Peyer's patch (tissue), 4 donors: ENCODE measurements at regions not wholly inside any gene's neighbourhood (a gene's known extent, or its start where the extent isn't known, plus 50 kb on each side); places are given as distances from the start of the nearest gene placed in this dataset.

Source experiments
- DNase-seq, 3 donors: peaks; one replicate each; pipeline ENCODE4 v3.0.0-alpha.2; 2017 to 2019
- H3K27ac ChIP-seq, 4 donors: fragments of 200-600 bp; sonication (generic); one replicate each; pipeline ENCODE4 v1.5.1; 2016 to 2019
- H3K27me3 ChIP-seq, 2 donors: fragments of 200-600 bp; sonication (generic); one replicate each; pipeline ENCODE4 v1.5.1; 2019
- H3K36me3 ChIP-seq, 3 donors: fragments of 200-600 bp; sonication (generic); one replicate each; pipeline ENCODE4 v1.5.1; 2016 to 2019
- H3K4me1 ChIP-seq, 4 donors: fragments of 200-600 bp; sonication (generic); one replicate each; pipeline ENCODE4 v1.5.1; 2016 to 2019
- H3K4me3 ChIP-seq, 4 donors: fragments of 200-600 bp; sonication (generic); 1 replicate in 3 of 4; 2 replicates in 1 of 4; pipeline ENCODE4 v1.5.1; 2016 to 2019; ENCODE audit warnings: mild to moderate bottlenecking in 1 of 4
- H3K9me3 ChIP-seq, 4 donors: fragments of 200-600 bp; sonication (generic); one replicate each; pipeline ENCODE4 v1.5.1; 2016 to 2019; ENCODE audit warnings: mild to moderate bottlenecking in 1 of 4
- POLR2A ChIP-seq, 2 donors: fragments of 450-650 bp; IDR thresholded peaks; one replicate each; pipeline ENCODE4 v1.5.1; 2017; ENCODE audit warnings: antibody characterized with exemption in 2 of 2, mild to moderate bottlenecking in 2 of 2, moderate library complexity in 2 of 2
- TF ChIP-seq, protein P1 (sequence below), 6 experiments: fragments of 450-650 bp in 4 of 6; fragments of 200-600 bp in 2 of 6; sonication (generic) in 1 of 6; IDR thresholded peaks; one replicate each; pipeline ENCODE4 v1.5.1; 2017 to 2019; ENCODE audit warnings: antibody characterized with exemption in 6 of 6, mild to moderate bottlenecking in 3 of 6, moderate library complexity in 1 of 6

DNA sequence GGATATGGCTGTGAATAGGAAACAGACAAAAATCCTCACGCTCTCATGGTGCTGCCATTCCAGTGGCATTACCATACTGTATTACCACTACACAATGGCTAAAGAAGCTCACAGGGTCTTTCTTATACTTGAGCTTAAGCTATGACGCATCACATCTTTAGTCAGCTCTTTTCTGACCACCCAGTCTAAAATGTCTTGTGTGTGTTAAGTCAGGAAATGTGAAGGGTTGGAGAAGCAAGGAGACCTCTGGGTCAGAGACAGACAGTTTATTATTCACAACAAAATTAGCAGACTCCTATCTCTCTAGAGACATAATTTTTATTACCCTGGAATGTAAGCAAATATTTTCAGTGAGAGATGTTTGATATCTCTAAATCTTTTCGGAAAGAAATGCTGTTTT is 1583.2 kb upstream of the WWC1 start:
- no peaks in the 10 kb centered on the region for H3K4me1 ChIP-seq
- TF ChIP-seq, protein P1, sequence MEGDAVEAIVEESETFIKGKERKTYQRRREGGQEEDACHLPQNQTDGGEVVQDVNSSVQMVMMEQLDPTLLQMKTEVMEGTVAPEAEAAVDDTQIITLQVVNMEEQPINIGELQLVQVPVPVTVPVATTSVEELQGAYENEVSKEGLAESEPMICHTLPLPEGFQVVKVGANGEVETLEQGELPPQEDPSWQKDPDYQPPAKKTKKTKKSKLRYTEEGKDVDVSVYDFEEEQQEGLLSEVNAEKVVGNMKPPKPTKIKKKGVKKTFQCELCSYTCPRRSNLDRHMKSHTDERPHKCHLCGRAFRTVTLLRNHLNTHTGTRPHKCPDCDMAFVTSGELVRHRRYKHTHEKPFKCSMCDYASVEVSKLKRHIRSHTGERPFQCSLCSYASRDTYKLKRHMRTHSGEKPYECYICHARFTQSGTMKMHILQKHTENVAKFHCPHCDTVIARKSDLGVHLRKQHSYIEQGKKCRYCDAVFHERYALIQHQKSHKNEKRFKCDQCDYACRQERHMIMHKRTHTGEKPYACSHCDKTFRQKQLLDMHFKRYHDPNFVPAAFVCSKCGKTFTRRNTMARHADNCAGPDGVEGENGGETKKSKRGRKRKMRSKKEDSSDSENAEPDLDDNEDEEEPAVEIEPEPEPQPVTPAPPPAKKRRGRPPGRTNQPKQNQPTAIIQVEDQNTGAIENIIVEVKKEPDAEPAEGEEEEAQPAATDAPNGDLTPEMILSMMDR (IDR thresholded peaks at IDR 0.05) = no peak
- TF ChIP-seq POLR2A (IDR thresholded peaks at IDR 0.05) = no peak
- H3K36me3 ChIP-seq = no peaks in the 10 kb centered on the region
- H3K9me3 ChIP-seq = no peaks in the 10 kb centered on the region
- H3K4me3 ChIP-seq = no peak overlapping the region
- H3K27me3 ChIP-seq = no peaks in the 10 kb centered on the region
- H3K27ac ChIP-seq = no peak overlapping the region
- no peak for DNase-seq

DNA sequence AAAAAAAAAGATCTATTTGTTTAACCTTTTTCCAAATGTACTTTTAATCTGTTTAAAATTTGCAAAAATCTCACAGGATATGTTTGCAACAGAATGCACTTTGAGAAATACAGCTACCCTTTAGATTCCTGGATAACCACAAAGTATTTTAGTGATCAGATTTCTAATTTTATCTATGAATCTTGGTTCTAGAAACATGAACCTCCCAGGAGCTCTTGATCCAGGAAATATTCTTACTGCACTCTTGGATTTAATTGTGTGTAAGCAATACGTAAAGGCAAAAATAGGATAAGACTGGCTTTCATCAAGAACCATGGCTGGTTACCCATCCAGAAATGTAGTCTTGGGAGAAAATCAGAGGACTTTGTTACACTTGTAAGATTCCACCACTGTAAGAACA is 1581.8 kb upstream of the WWC1 start:
- Histone ChIP-seq H3K4me3 (no peak overlapping the region), H3K9me3 (no peaks in the 10 kb centered on the region), H3K4me1 (no peaks in the 10 kb centered on the region), H3K36me3 (no peaks in the 10 kb centered on the region), H3K27ac (no peak overlapping the region), H3K27me3 (no peaks in the 10 kb centered on the region)
- no peak for DNase-seq
- TF ChIP-seq, protein P1 (IDR thresholded peaks at IDR 0.05) = no peak
- TF ChIP-seq POLR2A (IDR thresholded peaks at IDR 0.05) = no peak

DNA sequence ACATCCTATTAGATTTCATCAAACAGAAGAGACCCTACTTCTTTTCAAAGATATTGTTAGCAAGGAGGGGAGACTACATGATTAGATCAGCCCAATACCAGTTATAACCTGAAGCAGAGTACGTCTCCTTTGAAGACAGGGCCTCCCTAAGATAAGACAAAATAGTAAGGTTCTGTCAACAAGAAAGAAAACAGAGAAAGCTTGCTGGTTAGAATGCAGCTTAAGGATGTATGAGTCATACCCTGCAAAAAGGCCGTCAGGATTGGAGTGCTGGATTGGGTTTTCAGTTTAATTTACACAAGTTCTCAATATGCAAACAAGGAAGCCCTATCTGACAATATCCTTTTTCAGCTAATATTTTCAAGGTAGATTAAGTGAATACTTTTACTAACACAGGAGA is 1581.2 kb upstream of the WWC1 start:
- no peaks in the 10 kb centered on the region for H3K36me3 ChIP-seq
- DNase-seq = no peak
- no peaks in the 10 kb centered on the region for H3K27me3 ChIP-seq
- H3K4me1 ChIP-seq = no peaks in the 10 kb centered on the region
- no peak overlapping the region for H3K27ac ChIP-seq
- TF ChIP-seq, protein P1 (IDR thresholded peaks at IDR 0.05) = no peak
- no peak for TF ChIP-seq POLR2A (IDR thresholded peaks at IDR 0.05)
- no peaks in the 10 kb centered on the region for H3K9me3 ChIP-seq
- H3K4me3 ChIP-seq = no peak overlapping the region

DNA sequence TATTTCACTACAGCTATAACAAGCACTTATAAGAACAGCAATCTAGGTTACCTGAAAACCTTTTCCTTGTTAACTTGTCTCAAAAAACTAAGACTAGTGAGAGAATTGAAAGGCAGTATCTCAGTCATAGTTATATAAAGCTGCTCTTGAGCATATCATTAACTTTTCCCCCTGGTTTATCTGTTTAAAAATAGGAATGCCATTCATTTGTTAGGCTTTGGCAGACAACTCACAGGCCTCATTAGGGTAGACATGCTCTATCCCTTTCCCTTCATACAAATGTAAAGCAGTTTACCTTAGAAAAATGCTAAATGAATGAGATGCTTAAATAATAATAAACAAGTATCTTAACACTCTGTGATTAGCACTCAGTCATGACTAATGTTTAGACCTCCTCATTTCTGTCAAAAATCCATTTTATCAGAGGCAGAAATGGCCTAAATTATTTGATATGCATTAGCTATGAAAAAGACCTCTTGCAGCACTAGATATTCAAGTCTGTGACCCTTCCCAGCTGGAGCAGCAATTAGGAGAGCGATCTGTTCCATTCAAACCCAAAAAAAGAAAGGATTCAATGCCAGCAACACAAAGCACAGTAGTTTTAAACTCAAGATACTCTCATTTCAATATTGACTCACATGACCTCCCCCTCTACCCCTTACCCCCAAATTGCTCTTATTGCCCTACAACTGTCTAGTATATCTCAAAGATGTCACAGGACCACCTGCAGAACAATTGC is 1578.8 kb upstream of the WWC1 start:
- Histone ChIP-seq H3K4me3 (no peak overlapping the region), H3K9me3 (no peaks in the 10 kb centered on the region), H3K27me3 (no peaks in the 10 kb centered on the region), H3K36me3 (no peaks in the 10 kb centered on the region), H3K4me1 (no peaks in the 10 kb centered on the region), H3K27ac (no peak overlapping the region)
- TF ChIP-seq POLR2A (IDR thresholded peaks at IDR 0.05) = no peak
- TF ChIP-seq, protein P1 (IDR thresholded peaks at IDR 0.05) = no peak
- DNase-seq = no peak

GRCh38 chr5:166713295-166713694 is 1578.2 kb upstream of the WWC1 start:
- Histone ChIP-seq H3K27me3 (no peaks in the 10 kb centered on the region), H3K27ac (no peak overlapping the region), H3K4me1 (no peaks in the 10 kb centered on the region), H3K9me3 (no peaks in the 10 kb centered on the region), H3K36me3 (no peaks in the 10 kb centered on the region), H3K4me3 (no peak overlapping the region)
- no peak for DNase-seq
- TF ChIP-seq, protein P1 (IDR thresholded peaks at IDR 0.05) = no peak
- TF ChIP-seq POLR2A (IDR thresholded peaks at IDR 0.05) = no peak
